MV-4-11 (cell line): ENCODE measurements at regions not wholly inside any gene's neighbourhood (a gene's known extent, or its start where the extent isn't known, plus 50 kb on each side); places are given as distances from the start of the nearest gene placed in this dataset.

Experiments used
- DNase-seq: peaks from one replicate; lab custom pipeline; 2025; lab: John Stamatoyannopoulos, UW

GRCh38 chr20:20993372-20993771 is 112.8 kb downstream of the LINC00237 start:
- no peak for DNase-seq

GRCh38 chr20:20992686-20993360 is 113.3 kb downstream of the LINC00237 start:
- DNase-seq: no peak

- no peak for DNase-seq
Measured at GRCh38 chr20:20992277-20992676, 113.9 kb downstream of the LINC00237 start.

GRCh38 chr20:20989081-20989480 is 117.1 kb downstream of the LINC00237 start:
- DNase-seq: no peak

- DNase-seq: no peak
Measured at GRCh38 chr20:20979934-20980333, 126.2 kb downstream of the LINC00237 start.

GRCh38 chr20:20977786-20978185 is 128.4 kb downstream of the LINC00237 start:
- DNase-seq: no peak

GRCh38 chr20:20972490-20972889 is 133.7 kb downstream of the LINC00237 start:
- DNase-seq: no peak

GRCh38 chr20:20971810-20972209 is 134.3 kb downstream of the LINC00237 start:
- DNase-seq: no peak

GRCh38 chr20:20970841-20971240 is 135.3 kb downstream of the LINC00237 start:
- no peak for DNase-seq

- DNase-seq: peak; percentile 44
Measured at GRCh38 chr20:20969701-20970280, 136.4 kb downstream of the LINC00237 start.

- no peak for DNase-seq
Measured at GRCh38 chr20:20967564-20968184, 138.5 kb downstream of the LINC00237 start.

GRCh38 chr20:20966171-20966570 is 140.0 kb downstream of the LINC00237 start:
- no peak for DNase-seq

GRCh38 chr20:20959031-20959755 is 147.0 kb downstream of the LINC00237 start:
- DNase-seq: no peak

- no peak for DNase-seq
Measured at GRCh38 chr20:20956513-20956931, 149.6 kb downstream of the LINC00237 start.

GRCh38 chr20:20955892-20956291 is 150.3 kb downstream of the LINC00237 start:
- DNase-seq: no peak

GRCh38 chr20:20953738-20954618 is 152.2 kb downstream of the LINC00237 start:
- DNase-seq: no peak

- DNase-seq: no peak
Measured at GRCh38 chr20:20950620-20951019, 155.5 kb downstream of the LINC00237 start.

GRCh38 chr20:20946122-20946759 is 159.9 kb downstream of the LINC00237 start:
- DNase-seq: no peak

GRCh38 chr20:20941468-20941889 is 164.7 kb downstream of the LINC00237 start:
- DNase-seq: no peak

- peak; percentile 90 for DNase-seq
Measured at GRCh38 chr20:20939006-20939405, 167.2 kb downstream of the LINC00237 start.

- DNase-seq: no peak
Measured at GRCh38 chr20:20938599-20938998, 167.6 kb downstream of the LINC00237 start.
